ENCODE measurements at regions not wholly inside any gene's neighbourhood (a gene's known extent, or its start where the extent isn't known, plus 50 kb on each side); places are given as distances from the start of the nearest gene placed in this dataset.
"Not testable (repeated sequence)": the region's sequence is repeated elsewhere in the genome, so short reads cannot be mapped to it uniquely, and the experiment has no call there.

GRCh38 chr18:9021458-9021857, 81.0 kb upstream of the NDUFV2 start:
- no peak for DNase-seq

- DNase-seq = no peak
Observed at GRCh38 chr18:9022397-9023155, 79.9 kb upstream of the NDUFV2 start.

- DNase-seq = not testable (repeated sequence)
Observed at GRCh38 chr18:9024031-9024646, 78.4 kb upstream of the NDUFV2 start.

- DNase-seq = peak; percentile 27
Observed at GRCh38 chr18:9025091-9025838, 77.2 kb upstream of the NDUFV2 start.

GRCh38 chr18:9029131-9029530, 73.4 kb upstream of the NDUFV2 start:
- no peak for DNase-seq

- no peak for DNase-seq
Observed at GRCh38 chr18:9032519-9032918, 70.0 kb upstream of the NDUFV2 start.

- DNase-seq = no peak
Observed at GRCh38 chr18:9038277-9038871, 64.1 kb upstream of the NDUFV2 start.

- DNase-seq = no peak
Observed at GRCh38 chr18:9039441-9040071, 62.9 kb upstream of the NDUFV2 start.

- DNase-seq = no peak
Observed at GRCh38 chr18:9042766-9043481, 59.6 kb upstream of the NDUFV2 start.

GRCh38 chr18:9043581-9043980, 58.9 kb upstream of the NDUFV2 start:
- DNase-seq = no peak

- DNase-seq = no peak
Observed at GRCh38 chr18:9047715-9048114, 54.8 kb upstream of the NDUFV2 start.

- no peak for DNase-seq
Observed at GRCh38 chr18:9048236-9048635, 54.3 kb upstream of the NDUFV2 start.

- no peak for DNase-seq
Observed at GRCh38 chr18:9048808-9049494, 53.5 kb upstream of the NDUFV2 start.

- no peak for DNase-seq
Observed at GRCh38 chr18:9049495-9049809, 53.0 kb upstream of the NDUFV2 start.

- DNase-seq = not testable (repeated sequence)
Observed at GRCh38 chr18:9050628-9051284, 51.7 kb upstream of the NDUFV2 start.
